M059J (cell line): ENCODE measurements at regions not wholly inside any gene's neighbourhood (a gene's known extent, or its start where the extent isn't known, plus 50 kb on each side); places are given as distances from the start of the nearest gene placed in this dataset.
"Not testable (repeated sequence)": the region's sequence is repeated elsewhere in the genome, so short reads cannot be mapped to it uniquely, and the experiment has no call there.

Source experiments
- DNase-seq: peaks from one replicate; pipeline ENCODE4 v3.0.0-alpha.2; 2012; ENCODE audit warnings: low read depth

DNA sequence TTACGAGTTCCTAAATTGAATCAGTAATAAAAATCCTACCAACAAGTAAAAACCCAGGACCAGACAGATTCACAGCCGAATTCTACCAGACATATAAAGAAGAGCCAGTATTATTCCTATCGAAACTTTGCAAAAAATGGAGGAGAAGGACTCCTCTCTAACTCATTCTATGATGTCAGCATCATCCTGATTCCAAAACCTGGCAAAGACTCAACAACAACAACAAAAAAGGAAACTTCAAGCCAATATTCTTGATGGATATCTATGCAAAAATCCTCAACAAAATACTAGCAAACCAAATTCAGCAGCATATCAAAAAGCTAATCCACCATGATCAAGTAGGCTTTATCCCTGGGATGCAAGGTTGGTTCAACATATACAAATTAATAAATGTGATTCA is 84.6 kb upstream of the ADRB2 start:
- DNase-seq: not testable (repeated sequence)

DNA sequence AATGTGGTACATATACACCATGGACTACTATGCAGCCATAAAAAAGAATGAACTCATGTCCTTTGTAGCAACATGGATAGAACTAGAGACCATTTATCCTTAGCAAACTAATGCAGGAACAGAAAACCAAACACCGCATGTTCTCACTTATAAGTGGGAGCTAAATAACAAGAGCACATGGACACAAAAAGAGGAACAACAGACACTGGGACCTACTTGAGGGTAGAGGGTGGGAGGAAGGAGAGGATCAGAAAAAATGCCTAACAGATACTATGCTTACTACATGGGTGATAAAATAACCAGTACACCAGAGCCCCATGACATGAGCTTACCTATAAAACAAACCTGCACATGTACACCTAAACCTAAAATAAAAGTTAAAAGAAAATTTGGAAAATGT is 82.0 kb upstream of the ADRB2 start:
- not testable (repeated sequence) for DNase-seq

DNA sequence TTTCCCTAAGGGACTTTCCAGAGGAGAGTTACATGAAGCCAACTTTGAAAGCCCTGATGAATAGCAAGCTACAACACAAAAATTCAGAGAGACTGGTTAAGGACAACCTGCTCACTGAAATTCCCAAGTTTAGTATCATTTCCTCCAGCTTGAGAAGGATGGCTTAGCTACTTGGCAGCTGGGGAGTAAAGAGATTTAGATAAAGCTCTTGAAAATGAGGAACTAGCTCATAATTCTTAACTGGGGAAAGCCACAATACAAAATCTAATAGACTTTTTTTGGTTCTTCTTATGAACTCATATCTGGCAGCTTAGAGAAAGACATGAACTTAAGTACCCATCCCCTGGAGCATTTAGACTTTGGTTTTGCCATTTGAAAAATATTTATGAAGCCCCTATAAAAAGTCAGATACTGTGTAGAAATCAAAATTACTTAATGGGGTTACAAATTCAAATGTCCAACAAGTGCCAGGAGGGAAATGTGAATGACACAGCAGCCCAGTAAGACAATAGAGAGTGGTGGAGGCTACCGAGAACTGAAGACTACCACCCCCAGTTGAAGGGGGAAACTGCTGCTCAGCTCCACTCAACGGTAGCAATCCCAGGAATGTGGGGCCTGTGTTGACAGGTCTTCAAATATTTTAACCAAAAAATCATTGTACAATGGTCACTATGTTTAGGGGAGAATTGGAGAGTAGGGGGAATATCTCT is 79.4 kb upstream of the ADRB2 start:
- no peak for DNase-seq

DNA sequence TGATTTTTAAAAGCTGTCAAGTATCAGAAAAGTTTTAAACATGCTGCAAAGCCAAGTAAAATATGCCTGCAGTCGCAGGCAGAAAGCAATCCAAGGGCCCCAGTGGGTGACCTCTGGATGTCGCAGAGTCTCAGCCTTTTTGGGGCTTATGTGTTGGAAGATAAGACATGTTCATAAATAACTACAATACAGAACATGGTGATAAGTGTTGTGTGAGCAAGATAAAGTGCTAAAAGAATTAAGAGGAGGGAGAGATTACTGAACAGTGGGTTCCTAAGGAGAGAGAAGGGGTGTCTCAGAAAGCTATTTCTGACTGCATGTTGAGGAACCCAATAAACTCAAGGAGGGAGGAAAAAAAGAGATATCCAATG is 78.9 kb upstream of the ADRB2 start:
- no peak for DNase-seq

DNA sequence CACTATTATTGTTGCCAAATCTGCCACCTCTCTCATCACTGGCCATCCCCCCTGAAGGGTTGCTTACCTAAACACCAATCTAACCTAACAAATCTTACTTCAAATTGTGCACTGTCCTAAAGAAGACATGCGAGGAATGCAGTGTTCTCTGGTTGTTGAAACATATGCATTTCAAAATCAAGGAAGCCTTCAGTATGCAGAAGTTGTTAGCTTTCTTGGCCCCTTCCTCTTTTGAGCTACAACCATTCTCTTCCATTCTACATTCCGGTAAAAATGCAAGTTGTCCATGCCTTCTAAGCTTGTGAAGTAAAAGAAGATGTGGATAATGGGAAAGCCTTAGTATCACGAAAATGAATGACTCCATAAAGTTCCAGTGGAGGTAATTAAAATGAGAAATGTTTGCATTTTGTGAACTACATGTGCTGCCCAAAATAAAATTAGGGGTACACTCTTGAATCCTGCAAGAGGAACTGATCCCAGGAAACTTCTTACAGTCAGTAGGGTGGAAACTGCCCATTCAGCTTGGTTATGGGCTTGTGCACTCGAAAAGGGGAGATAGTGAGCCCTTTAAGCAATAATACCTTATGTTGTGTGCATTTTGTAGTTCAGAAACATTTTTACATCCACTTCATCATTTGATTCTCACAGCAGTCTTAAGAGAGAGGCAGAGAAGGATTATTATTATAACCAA is 77.6 kb upstream of the ADRB2 start:
- DNase-seq: no peak

DNA sequence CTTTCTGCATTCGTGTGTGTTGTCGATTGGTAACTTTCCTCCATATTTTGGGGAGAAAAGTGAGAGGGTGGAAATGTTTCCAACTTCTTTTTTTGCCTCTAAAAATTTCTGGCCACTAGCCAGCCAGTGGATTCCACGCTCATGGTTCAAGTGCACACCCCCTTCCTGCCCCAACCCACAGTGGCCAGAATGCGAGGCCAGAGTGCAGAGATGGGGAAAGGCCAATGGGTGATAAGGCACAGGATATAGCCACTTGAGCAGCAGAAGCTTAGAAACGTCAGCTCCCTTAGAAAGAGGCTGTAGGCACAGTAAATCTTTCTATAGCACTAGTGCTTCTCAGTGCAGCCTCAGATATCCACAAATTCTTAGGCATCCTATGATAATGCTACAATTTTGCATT is 75.8 kb upstream of the ADRB2 start:
- DNase-seq: no peak

DNA sequence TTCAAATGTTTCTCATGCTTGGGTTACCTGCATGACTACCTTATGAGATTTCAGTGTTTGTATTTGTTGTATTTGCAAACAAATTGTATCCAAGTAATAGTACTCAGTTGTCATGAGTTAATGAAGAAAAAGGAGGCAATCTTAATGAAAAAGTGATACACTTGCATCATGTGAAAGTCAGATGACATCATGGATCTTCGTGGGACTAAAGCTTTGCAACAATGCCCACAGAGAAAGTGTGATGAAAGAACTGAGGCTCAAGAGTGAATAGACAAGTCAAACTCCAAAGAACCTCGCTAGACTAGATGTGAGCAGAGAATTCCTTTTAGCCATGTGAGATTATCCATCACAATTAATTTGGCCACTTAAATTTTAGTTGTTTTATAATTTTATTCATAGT is 75.4 kb upstream of the ADRB2 start:
- no peak for DNase-seq

DNA sequence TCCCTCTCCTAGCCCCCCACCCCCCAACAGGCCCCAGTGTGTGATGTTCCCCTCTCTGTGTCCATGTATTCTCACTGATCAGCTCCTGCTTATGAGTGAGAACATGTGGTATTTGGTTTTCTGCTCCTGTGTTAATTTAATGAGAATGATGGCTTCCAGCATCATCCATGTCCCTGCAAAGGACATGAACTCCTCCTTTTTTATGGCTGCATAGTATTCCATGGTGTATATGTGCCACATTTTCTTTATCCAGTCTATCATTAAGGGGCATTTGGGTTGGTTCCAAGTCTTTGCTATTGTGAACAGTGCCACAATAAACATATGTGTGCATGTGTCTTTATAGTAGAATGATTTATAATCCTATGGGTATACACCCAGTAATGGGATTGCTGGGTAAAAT is 74.0 kb upstream of the ADRB2 start:
- not testable (repeated sequence) for DNase-seq

DNA sequence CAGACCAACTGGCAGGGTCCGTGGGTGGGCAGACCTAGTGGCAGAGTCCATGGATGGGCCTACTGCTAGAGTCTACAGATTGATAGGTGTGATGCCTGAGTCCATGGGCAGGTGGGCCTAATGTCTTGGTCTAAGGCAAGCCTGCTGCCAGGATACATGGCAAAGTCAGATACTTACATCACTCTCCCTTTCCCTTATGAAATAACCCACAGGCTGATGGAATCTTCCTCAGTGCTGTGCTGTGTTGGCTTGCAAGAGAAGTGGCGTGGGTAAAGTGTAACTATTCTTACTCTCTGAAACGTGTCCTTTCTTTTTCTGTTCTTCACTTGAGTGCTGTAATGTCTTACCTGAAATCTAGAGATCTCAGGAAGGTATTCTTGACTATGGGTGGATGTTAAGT is 67.3 kb upstream of the ADRB2 start:
- no peak for DNase-seq

DNA sequence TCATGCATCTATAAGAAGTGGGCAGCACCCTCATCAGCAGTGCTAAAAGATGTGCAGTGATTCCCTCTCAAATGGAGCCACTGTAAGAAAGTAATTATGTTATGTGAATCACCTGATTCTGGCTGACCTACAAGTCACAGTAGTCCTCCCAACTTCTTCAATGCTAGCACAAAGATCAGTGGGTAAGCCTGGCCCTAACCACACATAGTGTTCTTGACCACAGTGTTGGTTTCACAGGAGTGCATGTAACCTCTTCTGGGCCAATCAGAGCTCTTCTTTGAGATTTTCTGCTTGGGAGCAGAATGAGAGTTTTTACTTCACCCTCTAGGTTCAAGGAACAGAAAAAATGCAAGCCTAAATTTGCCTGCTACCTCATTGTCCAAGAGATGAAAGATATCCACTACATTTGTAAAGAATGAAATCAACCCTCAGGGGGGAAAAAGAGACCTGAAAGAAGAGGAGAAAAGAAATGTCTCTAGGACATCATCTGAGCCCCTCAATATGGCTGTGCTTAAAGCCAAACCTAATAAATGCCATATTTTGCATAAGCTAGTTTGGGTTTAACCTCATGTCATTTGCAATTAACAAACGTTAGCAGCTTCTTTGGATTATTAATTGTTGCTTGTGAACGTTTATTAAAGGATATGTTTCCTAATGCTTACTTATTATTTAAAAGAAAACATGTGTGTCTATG is 65.3 kb upstream of the ADRB2 start:
- peak; percentile 44 for DNase-seq

DNA sequence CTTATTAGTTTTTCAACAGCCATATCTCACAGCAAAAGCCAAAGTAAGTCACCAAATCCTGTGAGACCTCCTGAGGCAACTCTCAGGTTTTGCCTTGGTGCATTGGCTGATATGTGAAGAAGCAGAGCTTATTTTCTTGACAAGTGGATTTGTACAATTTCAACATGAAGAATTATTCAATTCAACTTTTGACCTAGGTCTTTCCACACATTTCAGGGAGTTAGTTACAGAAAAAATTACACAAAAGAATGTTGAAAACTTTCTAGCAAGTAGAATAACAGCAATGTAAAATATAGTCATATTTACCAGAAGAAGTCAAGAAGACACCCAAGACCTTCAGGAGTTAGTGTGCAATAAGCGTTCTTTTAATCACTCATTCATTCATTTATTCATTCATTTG is 62.4 kb upstream of the ADRB2 start:
- no peak for DNase-seq

DNA sequence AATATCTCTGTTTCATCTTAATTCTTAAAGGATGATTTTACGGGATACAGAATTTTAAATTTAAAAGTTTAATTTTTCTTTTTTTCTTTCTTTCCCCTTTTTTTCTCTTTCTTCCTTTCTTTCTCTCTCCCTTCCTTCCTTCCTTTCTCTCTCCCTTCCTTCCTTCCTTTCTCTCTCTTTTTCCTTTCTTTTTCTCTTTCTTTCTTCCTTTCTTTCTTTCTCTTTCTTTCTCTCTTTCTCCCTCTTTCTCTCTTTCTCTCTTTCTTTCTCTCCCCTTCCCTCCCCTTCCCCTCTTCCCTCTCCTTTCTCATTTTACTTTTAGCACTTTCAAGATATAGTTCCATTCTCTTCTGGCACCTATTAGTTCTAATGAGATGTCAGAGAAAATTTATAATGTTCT is 61.4 kb upstream of the ADRB2 start:
- no peak for DNase-seq

DNA sequence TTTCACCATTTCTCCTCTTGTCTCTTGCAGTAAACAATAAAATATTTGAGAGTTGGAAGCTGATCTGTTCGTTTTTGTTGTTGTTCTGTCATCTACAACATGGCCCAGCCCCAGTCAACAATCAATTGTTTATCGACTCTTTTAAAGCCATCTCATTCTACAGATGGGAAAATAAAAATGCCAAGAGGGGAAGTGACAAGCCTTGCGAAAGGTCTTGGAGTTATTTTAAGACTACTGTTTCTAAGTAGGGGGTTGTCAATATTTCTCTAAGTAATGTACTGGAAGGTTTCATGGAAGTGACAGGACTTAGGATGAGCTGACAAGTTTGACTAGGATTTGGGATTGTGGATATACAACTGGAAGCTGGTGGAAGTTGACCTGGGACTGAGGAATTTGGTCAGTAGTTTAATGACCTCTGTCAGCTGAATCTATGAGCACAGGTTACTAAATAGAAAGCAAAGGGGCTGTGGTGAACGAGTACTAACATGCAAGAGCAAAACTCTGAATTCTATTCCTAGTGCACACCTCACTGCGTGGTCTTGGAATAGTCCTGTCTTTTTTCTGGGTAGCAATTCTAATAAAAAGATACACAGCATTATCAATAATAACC is 57.5 kb upstream of the ADRB2 start:
- DNase-seq: no peak

DNA sequence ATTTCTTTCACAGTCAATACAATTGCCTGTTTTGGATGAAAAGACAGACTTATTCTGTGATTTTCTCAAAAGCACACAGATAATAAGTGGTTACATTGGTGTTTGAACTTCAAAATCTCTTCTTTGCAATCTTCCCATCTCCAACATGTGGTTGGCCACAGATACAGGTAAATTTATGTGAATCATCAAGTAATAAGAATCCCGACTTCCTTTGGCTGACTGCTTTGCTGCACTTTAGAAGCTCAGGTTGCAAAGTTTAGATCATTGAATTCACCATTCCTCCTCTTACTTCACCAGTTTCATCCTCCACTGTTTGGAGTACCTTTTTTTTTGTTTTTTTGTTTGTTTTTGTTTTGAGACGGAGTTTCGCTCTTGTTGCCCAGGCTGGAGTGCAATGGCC is 56.5 kb upstream of the ADRB2 start:
- no peak for DNase-seq

DNA sequence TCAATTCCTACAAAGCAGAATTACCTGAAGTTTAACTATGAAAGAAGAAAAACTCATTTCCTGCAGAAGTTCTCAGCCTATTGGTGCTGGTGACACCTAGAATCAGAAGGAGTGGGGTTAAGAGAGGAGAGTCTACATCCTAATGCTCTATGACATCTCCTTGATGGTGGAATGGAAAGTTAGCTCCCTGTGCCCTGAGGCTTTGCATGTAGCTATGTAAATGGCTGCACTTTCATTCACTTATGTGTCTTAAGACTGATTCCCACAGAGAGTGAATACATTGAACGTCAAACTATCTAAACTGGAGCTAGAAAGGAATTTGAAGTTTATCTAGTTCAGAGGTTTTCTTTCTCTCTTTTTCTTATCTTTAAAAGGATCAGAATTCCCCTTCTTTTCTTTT is 52.1 kb upstream of the ADRB2 start:
- DNase-seq: no peak

DNA sequence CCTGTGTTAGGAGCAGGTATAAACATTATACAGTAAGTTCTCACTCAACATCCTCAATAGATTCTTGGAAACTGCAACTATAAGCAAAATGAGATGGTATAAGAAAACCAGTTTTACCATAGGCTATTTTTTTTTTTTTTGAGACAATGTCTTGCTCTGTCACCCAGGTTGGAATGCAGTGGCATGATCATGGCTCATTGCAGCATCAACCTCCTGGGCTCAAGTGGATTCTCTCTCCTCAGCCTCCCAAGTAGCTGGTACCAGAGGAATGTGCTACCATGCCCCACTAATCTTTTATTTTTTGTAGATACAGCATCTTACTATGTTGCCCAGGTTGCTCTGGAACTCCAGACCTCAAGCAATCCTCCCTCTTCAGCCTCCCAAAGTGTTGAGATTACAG is 50.1 kb upstream of the ADRB2 start:
- DNase-seq: peak; percentile 16
